ENCODE measurements at regions not wholly inside any gene's neighbourhood (a gene's known extent, or its start where the extent isn't known, plus 50 kb on each side); places are given as distances from the start of the nearest gene placed in this dataset.
A peak's percentile ranks its signal among the peaks of the same experiment; 100 is the strongest.

GRCh38 chr9:20065046-20065445, 276.2 kb upstream of the SLC24A2 start:
- no peak overlapping the region for H3K4me3 ChIP-seq (ENCODE audit: low read depth, low read length)
- H3K9me3 ChIP-seq (ENCODE audit: control insufficient read depth, insufficient read depth, low read depth, low read length), result no peaks in the 10 kb centered on the region
- CTCF ChIA-PET, result no interaction called here
- no peaks in the 10 kb centered on the region for H3K36me3 ChIP-seq (ENCODE audit: control insufficient read depth in 2 of 2, insufficient read depth in 1 of 2, low read length in 2 of 2)
- TF ChIP-seq TRIM28 (IDR thresholded peaks at IDR 0.05; ENCODE audit: borderline replicate concordance, low read length) (no peak), ZNF792 (tag by site-specific recombination; IDR thresholded peaks at IDR 0.05) (no peak), EGR2 (tag by site-specific recombination; IDR thresholded peaks at IDR 0.05; ENCODE audit: low read depth) (no peak), ZNF791 (tag by site-specific recombination; IDR thresholded peaks at IDR 0.05) (no peak), ZNF248 (tag by site-specific recombination; IDR thresholded peaks at IDR 0.05) (no peak), INSM2 (tag by site-specific recombination; IDR thresholded peaks at IDR 0.05) (no peak), FEZF1 (tag by site-specific recombination; IDR thresholded peaks at IDR 0.05) (no peak), ZNF501 (tag by site-specific recombination; IDR thresholded peaks at IDR 0.05) (no peak)
- TF ChIP-seq, protein P1, sequence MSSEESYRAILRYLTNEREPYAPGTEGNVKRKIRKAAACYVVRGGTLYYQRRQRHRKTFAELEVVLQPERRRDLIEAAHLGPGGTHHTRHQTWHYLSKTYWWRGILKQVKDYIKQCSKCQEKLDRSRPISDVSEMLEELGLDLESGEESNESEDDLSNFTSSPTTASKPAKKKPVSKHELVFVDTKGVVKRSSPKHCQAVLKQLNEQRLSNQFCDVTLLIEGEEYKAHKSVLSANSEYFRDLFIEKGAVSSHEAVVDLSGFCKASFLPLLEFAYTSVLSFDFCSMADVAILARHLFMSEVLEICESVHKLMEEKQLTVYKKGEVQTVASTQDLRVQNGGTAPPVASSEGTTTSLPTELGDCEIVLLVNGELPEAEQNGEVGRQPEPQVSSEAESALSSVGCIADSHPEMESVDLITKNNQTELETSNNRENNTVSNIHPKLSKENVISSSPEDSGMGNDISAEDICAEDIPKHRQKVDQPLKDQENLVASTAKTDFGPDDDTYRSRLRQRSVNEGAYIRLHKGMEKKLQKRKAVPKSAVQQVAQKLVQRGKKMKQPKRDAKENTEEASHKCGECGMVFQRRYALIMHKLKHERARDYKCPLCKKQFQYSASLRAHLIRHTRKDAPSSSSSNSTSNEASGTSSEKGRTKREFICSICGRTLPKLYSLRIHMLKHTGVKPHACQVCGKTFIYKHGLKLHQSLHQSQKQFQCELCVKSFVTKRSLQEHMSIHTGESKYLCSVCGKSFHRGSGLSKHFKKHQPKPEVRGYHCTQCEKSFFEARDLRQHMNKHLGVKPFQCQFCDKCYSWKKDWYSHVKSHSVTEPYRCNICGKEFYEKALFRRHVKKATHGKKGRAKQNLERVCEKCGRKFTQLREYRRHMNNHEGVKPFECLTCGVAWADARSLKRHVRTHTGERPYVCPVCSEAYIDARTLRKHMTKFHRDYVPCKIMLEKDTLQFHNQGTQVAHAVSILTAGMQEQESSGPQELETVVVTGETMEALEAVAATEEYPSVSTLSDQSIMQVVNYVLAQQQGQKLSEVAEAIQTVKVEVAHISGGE (tag by site-specific recombination; conservative IDR thresholded peaks at IDR 0.05; ENCODE audit: low read depth), result no peak
- TF ChIP-seq, protein P2, sequence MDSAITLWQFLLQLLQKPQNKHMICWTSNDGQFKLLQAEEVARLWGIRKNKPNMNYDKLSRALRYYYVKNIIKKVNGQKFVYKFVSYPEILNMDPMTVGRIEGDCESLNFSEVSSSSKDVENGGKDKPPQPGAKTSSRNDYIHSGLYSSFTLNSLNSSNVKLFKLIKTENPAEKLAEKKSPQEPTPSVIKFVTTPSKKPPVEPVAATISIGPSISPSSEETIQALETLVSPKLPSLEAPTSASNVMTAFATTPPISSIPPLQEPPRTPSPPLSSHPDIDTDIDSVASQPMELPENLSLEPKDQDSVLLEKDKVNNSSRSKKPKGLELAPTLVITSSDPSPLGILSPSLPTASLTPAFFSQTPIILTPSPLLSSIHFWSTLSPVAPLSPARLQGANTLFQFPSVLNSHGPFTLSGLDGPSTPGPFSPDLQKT (IDR thresholded peaks at IDR 0.05; ENCODE audit: borderline replicate concordance, low read depth, low read length), result no peak
- TF ChIP-seq, protein P3, sequence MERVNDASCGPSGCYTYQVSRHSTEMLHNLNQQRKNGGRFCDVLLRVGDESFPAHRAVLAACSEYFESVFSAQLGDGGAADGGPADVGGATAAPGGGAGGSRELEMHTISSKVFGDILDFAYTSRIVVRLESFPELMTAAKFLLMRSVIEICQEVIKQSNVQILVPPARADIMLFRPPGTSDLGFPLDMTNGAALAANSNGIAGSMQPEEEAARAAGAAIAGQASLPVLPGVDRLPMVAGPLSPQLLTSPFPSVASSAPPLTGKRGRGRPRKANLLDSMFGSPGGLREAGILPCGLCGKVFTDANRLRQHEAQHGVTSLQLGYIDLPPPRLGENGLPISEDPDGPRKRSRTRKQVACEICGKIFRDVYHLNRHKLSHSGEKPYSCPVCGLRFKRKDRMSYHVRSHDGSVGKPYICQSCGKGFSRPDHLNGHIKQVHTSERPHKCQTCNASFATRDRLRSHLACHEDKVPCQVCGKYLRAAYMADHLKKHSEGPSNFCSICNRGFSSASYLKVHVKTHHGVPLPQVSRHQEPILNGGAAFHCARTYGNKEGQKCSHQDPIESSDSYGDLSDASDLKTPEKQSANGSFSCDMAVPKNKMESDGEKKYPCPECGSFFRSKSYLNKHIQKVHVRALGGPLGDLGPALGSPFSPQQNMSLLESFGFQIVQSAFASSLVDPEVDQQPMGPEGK (tag by site-specific recombination; IDR thresholded peaks at IDR 0.05), result no peak
- POLR2A ChIA-PET, result no interaction called here
- peaks cover 4% of the 10 kb centered on the region; the same call in 1 of the 2 replicates for H3K4me1 ChIP-seq (ENCODE audit: control insufficient read depth, insufficient read depth, low read length)
- H3K27ac ChIP-seq (ENCODE audit: extremely low read depth, low read depth, low read length), result no peak overlapping the region

DNA sequence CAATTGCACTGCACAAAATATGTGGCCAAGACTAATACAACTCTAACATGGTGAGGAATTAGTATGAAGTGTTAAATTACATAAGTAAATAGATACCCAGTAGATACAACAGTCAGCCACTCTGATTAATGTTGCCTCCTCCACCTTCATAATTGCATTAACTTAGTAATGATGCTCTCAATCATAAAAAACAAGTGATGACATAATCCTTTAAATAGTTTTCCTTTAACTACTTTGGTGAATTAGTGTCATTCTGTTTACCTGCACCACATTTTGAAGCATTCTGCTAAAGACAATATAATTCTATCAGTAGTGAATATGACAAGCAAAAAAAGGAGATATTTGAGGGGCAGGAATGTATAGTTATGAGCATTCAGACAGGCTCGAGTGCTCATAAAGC, 265.9 kb upstream of the SLC24A2 start:
- ChIA-PET CTCF (interaction anchor here (0.6 kb wide), 1 partner anchor 1434 kb away, joined by 3 read pairs; no protein-coding TSS in a partner anchor), POLR2A (interaction anchor here (0.5 kb wide), 1 partner anchor 151 kb away, joined by 5 read pairs; no protein-coding TSS in a partner anchor)
- Histone ChIP-seq H3K36me3 (ENCODE audit: control insufficient read depth in 2 of 2, insufficient read depth in 1 of 2, low read length in 2 of 2) (no peaks in the 10 kb centered on the region), H3K27ac (ENCODE audit: extremely low read depth, low read depth, low read length) (no peak overlapping the region), H3K4me3 (ENCODE audit: low read depth, low read length) (no peak overlapping the region), H3K4me1 (ENCODE audit: control insufficient read depth, insufficient read depth, low read length) (no peaks in the 10 kb centered on the region), H3K9me3 (ENCODE audit: control insufficient read depth, insufficient read depth, low read depth, low read length) (no peaks in the 10 kb centered on the region)
- TF ChIP-seq, protein P4, sequence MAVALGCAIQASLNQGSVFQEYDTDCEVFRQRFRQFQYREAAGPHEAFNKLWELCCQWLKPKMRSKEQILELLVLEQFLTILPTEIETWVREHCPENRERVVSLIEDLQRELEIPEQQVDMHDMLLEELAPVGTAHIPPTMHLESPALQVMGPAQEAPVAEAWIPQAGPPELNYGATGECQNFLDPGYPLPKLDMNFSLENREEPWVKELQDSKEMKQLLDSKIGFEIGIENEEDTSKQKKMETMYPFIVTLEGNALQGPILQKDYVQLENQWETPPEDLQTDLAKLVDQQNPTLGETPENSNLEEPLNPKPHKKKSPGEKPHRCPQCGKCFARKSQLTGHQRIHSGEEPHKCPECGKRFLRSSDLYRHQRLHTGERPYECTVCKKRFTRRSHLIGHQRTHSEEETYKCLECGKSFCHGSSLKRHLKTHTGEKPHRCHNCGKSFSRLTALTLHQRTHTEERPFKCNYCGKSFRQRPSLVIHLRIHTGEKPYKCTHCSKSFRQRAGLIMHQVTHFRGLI (tag by site-specific recombination; IDR thresholded peaks at IDR 0.05), result no peak
- TF ChIP-seq ZBTB20 (tag by site-specific recombination; IDR thresholded peaks at IDR 0.05) (no peak), ZNF658 (tag by site-specific recombination; IDR thresholded peaks at IDR 0.05) (no peak), KLF16 (tag by site-specific recombination; IDR thresholded peaks at IDR 0.05) (no peak), ZNF121 (tag by site-specific recombination; IDR thresholded peaks at IDR 0.05) (no peak), ZNF560 (tag by site-specific recombination; IDR thresholded peaks at IDR 0.05; ENCODE audit: borderline replicate concordance) (no peak), ZNF529 (tag by site-specific recombination; IDR thresholded peaks at IDR 0.05; ENCODE audit: insufficient replicate concordance) (no peak), ZNF621 (tag by site-specific recombination; IDR thresholded peaks at IDR 0.05) (no peak), OSR2 (tag by site-specific recombination; IDR thresholded peaks at IDR 0.05) (peak; percentile 55; the same call in 1 of the 2 replicates), KLF7 (tag by site-specific recombination; IDR thresholded peaks at IDR 0.05; ENCODE audit: borderline replicate concordance) (no peak), ZNF292 (tag by site-specific recombination; IDR thresholded peaks at IDR 0.05; ENCODE audit: borderline replicate concordance, low read depth) (no peak), ZNF426 (tag by site-specific recombination; IDR thresholded peaks at IDR 0.05) (no peak), ZNF366 (tag by site-specific recombination; conservative IDR thresholded peaks at IDR 0.05) (peak; percentile 19; the same call in 1 of the 2 replicates), ZNF830 (tag by site-specific recombination; IDR thresholded peaks at IDR 0.05; ENCODE audit: low read depth) (no peak), MEIS1 (CRISPR knock-in tag; IDR thresholded peaks at IDR 0.05; ENCODE audit: borderline replicate concordance) (no peak)

All from HEK293 (cell line).